Colonic mucosa (tissue), 4 donors: ENCODE measurements at regions not wholly inside any gene's neighbourhood (a gene's known extent, or its start where the extent isn't known, plus 50 kb on each side); places are given as distances from the start of the nearest gene placed in this dataset.

Experiments used
- DNase-seq: peaks from one replicate; pipeline ENCODE4 v3.0.0-alpha.2; 2020
- H3K27ac ChIP-seq: fragments of 200-600 bp; one replicate; pipeline ENCODE4 v1.8.0; 2021
- H3K27me3 ChIP-seq: fragments of 200-600 bp; one replicate; pipeline ENCODE4 v1.8.0; 2021
- H3K36me3 ChIP-seq: fragments of 200-600 bp; one replicate; pipeline ENCODE4 v1.8.0; 2021
- H3K4me1 ChIP-seq: fragments of 200-600 bp; one replicate; pipeline ENCODE4 v1.8.0; 2021; ENCODE audit warnings: mild to moderate bottlenecking
- H3K4me3 ChIP-seq: fragments of 200-600 bp; one replicate; pipeline ENCODE4 v1.8.0; 2021
- H3K9ac ChIP-seq, 2 donors: one replicate each; pipeline ENCODE4 v1.7.0; 2013; ENCODE audit warnings: control low read depth in 2 of 2, low read depth in 2 of 2, low read length in 2 of 2
- H3K9me3 ChIP-seq: fragments of 200-600 bp; one replicate; pipeline ENCODE4 v1.8.0; 2021
- CTCF ChIP-seq: fragments of 200-600 bp; IDR thresholded peaks from one replicate; pipeline ENCODE4 v1.8.0; 2022; ENCODE audit warnings: antibody characterized with exemption, mild to moderate bottlenecking
- intact Hi-C: fragments of 100-400 bp; cut with DNase I; formaldehyde crosslinking; loops from one replicate; pipeline ENCODE4 v1.14.1; 2022
- donor health status: healthy.
- donor health status: DM: no; HTN: no; CAD: no.
- donor health status: DM: no; HTN: no; CAD: no.

GRCh38 chr5:125575171-125575890 is 828.9 kb upstream of the ZNF608 start:
- H3K4me1 ChIP-seq: no peaks in the 10 kb centered on the region
- H3K27ac ChIP-seq: no peak overlapping the region
- H3K36me3 ChIP-seq: no peaks in the 10 kb centered on the region
- H3K4me3 ChIP-seq: no peak overlapping the region
- no peaks in the 10 kb centered on the region for H3K9me3 ChIP-seq
- H3K27me3 ChIP-seq: no peaks in the 10 kb centered on the region
- no peak for DNase-seq
- intact Hi-C loops: no loop called here
- no peak for TF ChIP-seq CTCF
- H3K9ac ChIP-seq: peak overlapping the region in 1 of 2 donors; percentile 36

DNA sequence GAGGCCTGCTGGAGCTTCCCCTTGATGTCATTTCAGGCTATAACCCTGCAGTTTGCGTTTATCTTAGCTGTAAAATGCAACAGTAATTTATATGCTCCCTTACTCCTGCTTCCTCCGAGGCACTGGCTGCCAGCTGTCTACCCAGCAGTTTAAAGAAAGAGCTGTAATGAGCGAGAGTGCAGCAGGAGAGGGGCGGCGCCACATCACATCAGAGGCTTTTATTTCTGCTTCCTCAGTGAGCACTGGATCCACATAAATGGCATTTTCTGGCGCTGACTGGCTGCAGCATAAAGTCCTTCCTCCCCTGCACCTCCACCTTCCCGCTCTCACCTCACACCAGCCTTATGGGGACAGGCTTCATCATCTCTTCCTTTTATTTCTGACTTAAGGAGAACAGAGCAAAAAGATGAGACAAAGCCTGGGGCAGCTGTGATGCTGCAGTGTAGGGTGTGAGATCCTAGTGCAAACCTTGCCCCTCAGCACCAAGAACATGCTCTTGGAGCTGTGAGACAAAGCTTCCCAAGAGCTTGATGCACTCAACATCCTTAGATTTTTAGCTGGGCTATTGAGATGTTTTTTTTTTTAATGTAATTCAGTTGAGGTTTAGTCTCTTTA is 829.6 kb upstream of the ZNF608 start:
- H3K27ac ChIP-seq: no peak overlapping the region
- DNase-seq: peak; percentile 72
- no peaks in the 10 kb centered on the region for H3K4me1 ChIP-seq
- H3K4me3 ChIP-seq: no peak overlapping the region
- no peaks in the 10 kb centered on the region for H3K9me3 ChIP-seq
- H3K36me3 ChIP-seq: no peaks in the 10 kb centered on the region
- peak overlapping the region in 1 of 2 donors; percentile 36 for H3K9ac ChIP-seq
- no peaks in the 10 kb centered on the region for H3K27me3 ChIP-seq
- no peak for TF ChIP-seq CTCF
- intact Hi-C loops: no loop called here

DNA sequence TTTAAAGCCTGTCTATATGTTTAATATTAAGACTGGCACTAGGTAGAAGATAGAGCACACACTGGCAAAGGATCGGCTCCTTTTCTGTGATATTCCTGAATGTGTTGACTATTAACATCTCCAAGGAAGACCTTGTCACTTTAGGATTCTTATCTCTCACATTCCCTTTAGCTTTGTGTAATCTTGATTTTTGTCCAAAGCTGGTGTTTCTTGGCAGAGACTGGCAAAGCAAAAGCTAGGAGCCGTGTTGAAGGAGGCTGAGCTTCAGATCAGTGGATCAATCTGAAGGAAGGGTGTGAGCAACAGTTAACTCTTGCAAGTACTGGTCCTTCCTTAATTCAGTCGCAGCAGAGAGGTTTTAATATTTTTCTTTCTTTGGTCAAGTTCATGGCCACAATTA is 830.4 kb upstream of the ZNF608 start:
- no peak overlapping the region for H3K4me3 ChIP-seq
- no peaks in the 10 kb centered on the region for H3K36me3 ChIP-seq
- no peaks in the 10 kb centered on the region for H3K27me3 ChIP-seq
- TF ChIP-seq CTCF: no peak
- intact Hi-C loops: no loop called here
- H3K27ac ChIP-seq: no peak overlapping the region
- no peak overlapping the region for H3K9ac ChIP-seq
- no peaks in the 10 kb centered on the region for H3K9me3 ChIP-seq
- no peaks in the 10 kb centered on the region for H3K4me1 ChIP-seq
- no peak for DNase-seq

DNA sequence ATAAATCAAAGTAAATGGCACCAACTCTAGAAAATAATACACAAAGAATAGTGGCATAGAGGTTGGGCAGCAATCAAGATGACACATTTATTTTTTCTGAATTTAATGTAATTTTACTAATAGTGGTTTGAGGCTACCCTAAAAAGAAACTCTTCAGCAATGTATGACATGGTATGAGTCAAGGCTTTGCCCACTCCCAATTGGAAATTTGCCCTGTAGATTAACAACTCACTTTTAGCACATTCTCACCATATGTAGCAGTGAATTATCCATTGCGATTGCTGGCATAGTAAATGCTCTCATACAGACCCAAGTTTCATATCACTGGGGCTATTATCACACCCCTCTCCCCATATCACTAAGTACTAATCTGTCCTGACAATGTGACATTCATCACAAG is 832.1 kb upstream of the ZNF608 start:
- DNase-seq: no peak

DNA sequence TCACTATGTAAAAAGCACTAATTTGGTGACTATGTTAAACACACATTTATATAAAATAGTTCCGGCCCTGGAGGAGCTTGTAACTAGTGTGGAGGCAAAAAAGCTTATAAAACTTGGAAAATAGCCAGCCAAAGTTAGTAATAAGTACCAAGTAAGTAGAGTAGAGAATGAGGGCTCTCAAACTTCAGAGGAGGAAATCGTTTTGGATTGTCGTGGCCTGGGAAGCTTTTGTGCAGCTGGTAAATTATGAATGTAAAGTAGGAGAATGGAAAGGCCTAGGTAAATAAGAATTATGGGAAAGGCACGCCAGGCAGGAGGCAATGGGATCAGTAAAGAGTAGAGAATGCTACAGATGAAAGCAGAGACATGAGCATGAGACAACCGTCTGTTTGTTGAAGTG is 832.7 kb upstream of the ZNF608 start:
- H3K9ac ChIP-seq: no peak overlapping the region
- no peak overlapping the region for H3K27ac ChIP-seq
- H3K36me3 ChIP-seq: no peaks in the 10 kb centered on the region
- no peaks in the 10 kb centered on the region for H3K27me3 ChIP-seq
- intact Hi-C loops: no loop called here
- no peaks in the 10 kb centered on the region for H3K4me1 ChIP-seq
- no peak overlapping the region for H3K4me3 ChIP-seq
- no peak for TF ChIP-seq CTCF
- no peaks in the 10 kb centered on the region for H3K9me3 ChIP-seq
- no peak for DNase-seq

More for the DNA sequence above, 832.1 kb upstream of the ZNF608 start:
- no peak overlapping the region for H3K27ac ChIP-seq
- TF ChIP-seq CTCF: no peak
- no peaks in the 10 kb centered on the region for H3K27me3 ChIP-seq
- no peak overlapping the region for H3K9ac ChIP-seq
- no peaks in the 10 kb centered on the region for H3K9me3 ChIP-seq
- intact Hi-C loops: no loop called here
- no peak overlapping the region for H3K4me3 ChIP-seq
- no peaks in the 10 kb centered on the region for H3K4me1 ChIP-seq
- H3K36me3 ChIP-seq: no peaks in the 10 kb centered on the region
